ENCODE measurements at regions not wholly inside any gene's neighbourhood (a gene's known extent, or its start where the extent isn't known, plus 50 kb on each side); places are given as distances from the start of the nearest gene placed in this dataset.
A peak's percentile ranks its signal among the peaks of the same experiment; 100 is the strongest.

DNA sequence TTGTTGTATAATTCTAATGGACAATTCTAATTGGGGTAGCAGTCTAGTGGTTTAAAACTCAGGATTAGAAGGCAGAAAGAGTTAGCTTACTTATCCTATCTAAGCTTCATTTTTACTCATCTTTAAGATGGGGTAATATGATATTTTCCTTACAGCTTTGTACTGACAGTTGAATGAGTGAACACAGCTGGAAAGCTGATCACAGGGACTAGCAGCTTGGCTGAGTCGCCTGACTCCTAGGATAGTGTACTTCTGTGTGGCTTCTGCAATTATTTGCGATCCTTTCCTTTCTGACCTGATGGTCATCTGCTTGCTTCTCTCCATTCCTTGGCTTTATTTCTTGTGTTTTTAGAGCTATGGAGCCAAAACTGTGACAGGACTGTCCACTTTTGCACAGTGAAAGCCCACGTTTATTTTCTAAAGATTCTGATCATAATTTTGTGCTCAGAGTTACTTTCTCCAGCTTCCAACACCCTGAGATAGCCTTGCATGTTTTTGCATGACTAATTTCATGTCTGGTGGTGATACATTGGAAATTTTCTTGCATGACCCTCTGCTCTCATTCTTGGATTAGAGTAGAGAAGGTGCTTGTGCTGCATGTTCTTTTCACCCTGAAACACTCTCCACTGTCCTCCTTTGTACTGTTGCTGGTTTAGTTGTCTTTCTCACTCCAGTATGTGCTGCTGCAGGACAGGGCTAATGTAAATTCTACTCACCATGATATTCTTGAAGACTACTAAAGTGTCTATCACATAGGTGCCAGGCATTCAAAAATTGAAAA lies 377.0 kb upstream of the ATP2B1 start:
- Mint-ChIP-seq H3K27ac (peak overlapping the region; percentile 22; the same call in 1 of the 2 replicates), H3K27me3 (ENCODE audit: insufficient read depth) (no peaks in the 10 kb centered on the region; the same call in 1 of the 2 replicates), H3K36me3 (ENCODE audit: low read depth) (no peaks in the 10 kb centered on the region), H3K4me3 (no peak overlapping the region), H3K4me1 (ENCODE audit: low read depth) (peaks cover 41% of the 10 kb centered on the region), H3K9me3 (no peaks in the 10 kb centered on the region)
- TF ChIP-seq, protein P1, sequence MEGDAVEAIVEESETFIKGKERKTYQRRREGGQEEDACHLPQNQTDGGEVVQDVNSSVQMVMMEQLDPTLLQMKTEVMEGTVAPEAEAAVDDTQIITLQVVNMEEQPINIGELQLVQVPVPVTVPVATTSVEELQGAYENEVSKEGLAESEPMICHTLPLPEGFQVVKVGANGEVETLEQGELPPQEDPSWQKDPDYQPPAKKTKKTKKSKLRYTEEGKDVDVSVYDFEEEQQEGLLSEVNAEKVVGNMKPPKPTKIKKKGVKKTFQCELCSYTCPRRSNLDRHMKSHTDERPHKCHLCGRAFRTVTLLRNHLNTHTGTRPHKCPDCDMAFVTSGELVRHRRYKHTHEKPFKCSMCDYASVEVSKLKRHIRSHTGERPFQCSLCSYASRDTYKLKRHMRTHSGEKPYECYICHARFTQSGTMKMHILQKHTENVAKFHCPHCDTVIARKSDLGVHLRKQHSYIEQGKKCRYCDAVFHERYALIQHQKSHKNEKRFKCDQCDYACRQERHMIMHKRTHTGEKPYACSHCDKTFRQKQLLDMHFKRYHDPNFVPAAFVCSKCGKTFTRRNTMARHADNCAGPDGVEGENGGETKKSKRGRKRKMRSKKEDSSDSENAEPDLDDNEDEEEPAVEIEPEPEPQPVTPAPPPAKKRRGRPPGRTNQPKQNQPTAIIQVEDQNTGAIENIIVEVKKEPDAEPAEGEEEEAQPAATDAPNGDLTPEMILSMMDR (IDR thresholded peaks at IDR 0.05): no peak
- no peak for DNase-seq

DNA sequence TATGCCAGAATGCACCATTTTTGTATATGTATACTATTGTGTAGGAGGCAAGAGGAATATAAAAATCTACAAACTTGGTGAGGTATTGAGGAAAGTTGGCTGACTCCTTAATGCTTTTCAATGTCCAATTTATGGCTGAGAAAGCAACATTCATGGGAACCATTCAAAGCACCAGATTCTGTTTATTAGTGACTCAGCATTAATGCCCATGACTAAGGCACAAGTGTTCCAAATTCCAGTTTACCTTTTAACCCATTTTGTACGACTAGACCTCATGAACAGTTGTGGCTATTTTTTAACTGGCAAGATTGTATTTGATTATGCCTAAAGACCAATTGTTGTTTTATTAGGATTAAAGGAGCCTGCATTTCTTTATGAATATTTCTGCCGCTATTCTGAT lies 375.4 kb upstream of the ATP2B1 start:
- no peak overlapping the region for H3K27ac Mint-ChIP-seq
- H3K4me1 Mint-ChIP-seq (ENCODE audit: low read depth): peaks cover 45% of the 10 kb centered on the region
- no peaks in the 10 kb centered on the region; the same call in 1 of the 2 replicates for H3K27me3 Mint-ChIP-seq (ENCODE audit: insufficient read depth)
- no peak for DNase-seq
- H3K36me3 Mint-ChIP-seq (ENCODE audit: low read depth): no peaks in the 10 kb centered on the region
- no peak overlapping the region for H3K4me3 Mint-ChIP-seq
- TF ChIP-seq, protein P1 (IDR thresholded peaks at IDR 0.05): no peak
- H3K9me3 Mint-ChIP-seq: no peaks in the 10 kb centered on the region

DNA sequence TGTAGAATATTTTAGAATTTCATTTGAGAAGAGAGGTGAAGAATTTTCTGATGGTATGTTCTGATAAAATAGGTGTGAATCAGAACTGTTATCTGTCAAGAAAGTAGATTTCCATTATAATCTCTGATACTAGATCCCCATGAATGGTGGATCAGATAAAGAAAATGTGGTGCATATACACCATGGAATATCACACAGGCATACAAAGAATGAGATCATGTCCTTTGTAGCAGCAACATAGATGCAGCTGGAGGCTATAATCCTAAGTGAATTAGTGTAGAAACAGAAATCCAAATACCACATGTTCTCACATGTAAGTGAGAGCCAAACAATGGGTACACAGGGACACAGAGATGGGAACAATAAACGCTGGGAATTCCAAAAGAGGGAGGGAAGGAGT lies 372.0 kb upstream of the ATP2B1 start:
- Mint-ChIP-seq H3K4me1 (ENCODE audit: low read depth) (peaks cover 37% of the 10 kb centered on the region), H3K36me3 (ENCODE audit: low read depth) (no peaks in the 10 kb centered on the region), H3K27ac (no peak overlapping the region), H3K27me3 (ENCODE audit: insufficient read depth) (no peaks in the 10 kb centered on the region; the same call in 1 of the 2 replicates), H3K9me3 (no peaks in the 10 kb centered on the region), H3K4me3 (no peak overlapping the region)
- no peak for DNase-seq
- TF ChIP-seq, protein P1 (IDR thresholded peaks at IDR 0.05): no peak

DNA sequence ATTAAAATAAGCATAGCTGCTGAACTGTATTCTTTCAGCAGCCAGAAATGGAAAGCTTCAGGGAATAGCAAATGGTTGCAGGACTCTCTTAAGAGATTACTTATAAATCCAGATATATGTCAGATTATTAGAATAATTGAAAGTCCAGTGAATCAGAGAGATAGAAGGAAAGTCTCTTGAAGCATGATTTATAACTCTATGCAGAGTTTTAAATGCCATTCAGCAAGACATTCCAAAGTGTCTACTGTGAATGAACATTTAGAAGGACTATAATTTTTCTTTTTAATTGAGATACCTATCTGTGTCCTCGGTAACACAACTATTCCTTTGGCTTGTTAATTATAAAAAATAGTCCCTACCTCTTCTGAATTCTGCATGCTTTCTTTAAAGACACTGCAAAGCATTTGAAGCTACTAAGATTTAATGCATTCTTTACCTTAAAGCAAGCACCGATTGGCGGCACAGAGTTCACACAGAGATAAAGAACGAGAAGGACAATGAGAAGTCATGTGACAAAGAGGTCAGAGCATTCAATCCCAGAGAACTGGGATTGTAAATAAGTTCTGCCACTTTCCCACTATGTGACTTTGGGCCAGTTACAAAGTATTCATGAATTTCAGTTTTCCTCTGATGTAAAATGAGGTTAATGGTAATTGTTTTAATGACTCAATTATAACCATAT lies 371.0 kb upstream of the ATP2B1 start:
- Mint-ChIP-seq H3K27me3 (ENCODE audit: insufficient read depth) (no peaks in the 10 kb centered on the region; the same call in 1 of the 2 replicates), H3K9me3 (no peaks in the 10 kb centered on the region), H3K4me1 (ENCODE audit: low read depth) (peaks cover 28% of the 10 kb centered on the region), H3K27ac (no peak overlapping the region), H3K4me3 (no peak overlapping the region), H3K36me3 (ENCODE audit: low read depth) (no peaks in the 10 kb centered on the region)
- no peak for DNase-seq
- TF ChIP-seq, protein P1 (IDR thresholded peaks at IDR 0.05): no peak

DNA sequence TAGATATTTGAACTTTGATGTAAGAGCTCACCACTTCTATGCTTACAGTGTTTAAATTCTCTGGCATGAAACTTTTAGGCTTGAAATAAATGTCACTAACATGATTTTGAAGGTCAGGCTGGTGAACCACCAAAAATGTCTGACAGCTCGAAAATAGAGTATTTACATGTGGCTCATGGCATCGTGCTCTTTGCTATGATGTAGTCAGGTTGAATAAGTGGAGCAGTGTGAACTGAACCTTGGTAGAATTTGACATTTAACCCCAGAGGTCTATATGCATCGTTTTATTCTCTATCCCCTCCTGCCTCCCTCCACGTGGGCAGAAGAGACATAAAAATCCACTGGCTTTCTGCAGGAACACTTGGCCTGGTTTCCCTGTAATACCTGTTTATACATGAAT lies 369.7 kb upstream of the ATP2B1 start:
- no peak for DNase-seq
- H3K9me3 Mint-ChIP-seq: no peaks in the 10 kb centered on the region
- H3K4me1 Mint-ChIP-seq (ENCODE audit: low read depth): peaks cover 17% of the 10 kb centered on the region
- no peaks in the 10 kb centered on the region for H3K36me3 Mint-ChIP-seq (ENCODE audit: low read depth)
- H3K27me3 Mint-ChIP-seq (ENCODE audit: insufficient read depth): peaks cover 2% of the 10 kb centered on the region
- no peak overlapping the region for H3K27ac Mint-ChIP-seq
- TF ChIP-seq, protein P1 (IDR thresholded peaks at IDR 0.05): no peak
- no peak overlapping the region for H3K4me3 Mint-ChIP-seq
